H1 (cell line): ENCODE measurements at regions not wholly inside any gene's neighbourhood (a gene's known extent, or its start where the extent isn't known, plus 50 kb on each side); places are given as distances from the start of the nearest gene placed in this dataset.

Experiments used
- CTCF ChIA-PET: fragments of 300-600 bp; sonication (Branson Sonifier 250); formaldehyde crosslinking; loops from one replicate; lab custom pipeline; 2021; ENCODE audit not compliant: partially characterized antibody; lab: Charles Lee
- POLR2A ChIA-PET: fragments of 300-600 bp; sonication (Branson Sonifier 250); formaldehyde crosslinking; loops from one replicate; lab custom pipeline; 2021; ENCODE audit warnings: inconsistent platforms; ENCODE audit not compliant: partially characterized antibody; lab: Charles Lee
- DNase-seq, 2 experiments: peaks; one replicate each; pipeline versions ENCODE4 v3.0.0 to v3.0.0-alpha.2; 2010 to 2022; ENCODE audit warnings: low spot score in 2 of 2, low read depth in 1 of 2, mixed read lengths in 1 of 2
- FAIRE-seq: peaks from 2 replicates; lab custom pipeline; 2011; peaks lifted over from hg19 to GRCh38; lab: Jason Lieb, UNC
- H2AFZ ChIP-seq: 2 replicates; pipeline ENCODE4 v1.8.1; 2012; ENCODE audit warnings: low read length, inconsistent platforms
- H2AK5ac ChIP-seq: 2 replicates; pipeline ENCODE4 v1.6.1; 2013; ENCODE audit warnings: low read depth, low read length
- H2BK120ac ChIP-seq: replicated peaks from 2 replicates; pipeline ENCODE3; 2013; ENCODE audit warnings: low read depth, low read length, inconsistent platforms
- H2BK12ac ChIP-seq: 2 replicates; pipeline ENCODE4 v1.6.1; 2013; ENCODE audit warnings: low read depth, low read length
- H2BK15ac ChIP-seq: 2 replicates; pipeline ENCODE4 v1.6.1; 2013; ENCODE audit warnings: low read length
- H2BK20ac ChIP-seq: 2 replicates; pipeline ENCODE4 v1.6.1; 2013; ENCODE audit warnings: low read length
- H2BK5ac ChIP-seq: 2 replicates; pipeline ENCODE4 v1.6.1; 2013; ENCODE audit warnings: low read depth, low read length
- H3K14ac ChIP-seq: 2 replicates; pipeline ENCODE4 v1.6.1; 2013; ENCODE audit warnings: inconsistent platforms; ENCODE audit not compliant: insufficient read length
- H3K18ac ChIP-seq: 2 replicates; pipeline ENCODE4 v1.6.1; 2013; ENCODE audit warnings: low read length; ENCODE audit errors: extremely low read depth
- H3K23ac ChIP-seq: 2 replicates; pipeline ENCODE4 v1.6.1; 2013; ENCODE audit warnings: inconsistent platforms; ENCODE audit not compliant: insufficient read length
- H3K23me2 ChIP-seq: 2 replicates; pipeline ENCODE4 v1.6.1; 2013; ENCODE audit warnings: low read depth, low read length
- H3K27ac ChIP-seq: 2 replicates; pipeline ENCODE4 v1.6.1; 2011; ENCODE audit warnings: low read depth, low read length, inconsistent platforms
- H3K27me3 ChIP-seq, 4 experiments: replicated peaks in 1 of 4; 1 replicate in 1 of 4; 2 replicates in 3 of 4; pipeline versions ENCODE4 v1.6.1 to v1.8.1; 2011 to 2013; ENCODE audit warnings: low read length in 3 of 4, mild to moderate bottlenecking in 3 of 4, inconsistent platforms in 2 of 4, mixed read lengths in 2 of 4, moderate library complexity in 1 of 4; ENCODE audit not compliant: control insufficient read depth in 3 of 4, insufficient read depth in 3 of 4; ENCODE audit errors: extremely low read depth in 1 of 4
- H3K36me3 ChIP-seq, 4 experiments: 2 replicates each; pipeline versions ENCODE4 v1.6.1 to v1.8.1; 2011 to 2013; ENCODE audit warnings: mild to moderate bottlenecking in 4 of 4, low read length in 3 of 4, moderate library complexity in 2 of 4, control low read depth in 1 of 4, inconsistent platforms in 1 of 4; ENCODE audit not compliant: insufficient read depth in 4 of 4, control insufficient read depth in 2 of 4
- H3K4ac ChIP-seq: replicated peaks from 2 replicates; pipeline ENCODE3; 2013; ENCODE audit warnings: low read length, low read depth, mixed read lengths, inconsistent platforms; ENCODE audit not compliant: insufficient read length
- H3K4me1 ChIP-seq, 4 experiments: replicated peaks in 1 of 4; 1 replicate in 1 of 4; 2 replicates in 3 of 4; pipeline versions ENCODE4 v1.6.1 to v1.8.1; 2011 to 2013; ENCODE audit warnings: low read length in 3 of 4, inconsistent platforms in 2 of 4, mixed read lengths in 1 of 4; ENCODE audit not compliant: insufficient read depth in 4 of 4, control insufficient read depth in 3 of 4
- H3K4me2 ChIP-seq, 2 experiments: 2 replicates each; pipeline versions ENCODE4 v1.6.1 to v1.8.1; 2011 to 2013; ENCODE audit warnings: low read depth in 2 of 2, low read length in 2 of 2, control low read depth in 1 of 2, inconsistent platforms in 1 of 2, mild to moderate bottlenecking in 1 of 2; ENCODE audit not compliant: insufficient read depth in 1 of 2
- H3K4me3 ChIP-seq, 4 experiments: fragments of 200-600, 300-600 bp in 1 of 4; sonication (generic), shearing (Covaris generic), sonication (Bioruptor Twin) in 1 of 4; 2 replicates each; pipeline versions ENCODE4 v1.5.1 to v1.8.1; 2011 to 2016; ENCODE audit warnings: low read length in 4 of 4, low read depth in 3 of 4, control low read depth in 2 of 4, inconsistent platforms in 2 of 4, mild to moderate bottlenecking in 2 of 4, mixed read lengths in 1 of 4, moderate library complexity in 1 of 4; ENCODE audit not compliant: insufficient read depth in 2 of 4; ENCODE audit errors: extremely low read depth in 1 of 4
- H3K56ac ChIP-seq: replicated peaks from 2 replicates; pipeline ENCODE3; 2013; ENCODE audit warnings: low read depth, mild to moderate bottlenecking, mixed read lengths, low read length, inconsistent platforms; ENCODE audit not compliant: insufficient read length
- H3K79me1 ChIP-seq: 2 replicates; pipeline ENCODE4 v1.6.1; 2013; ENCODE audit warnings: low read depth, low read length, control low read depth
- H3K79me2 ChIP-seq, 2 experiments: 2 replicates each; pipeline versions ENCODE4 v1.6.1 to v1.8.1; 2012 to 2013; ENCODE audit warnings: low read length in 2 of 2, mild to moderate bottlenecking in 2 of 2, inconsistent platforms in 1 of 2; ENCODE audit not compliant: insufficient read depth in 2 of 2, control insufficient read depth in 1 of 2
- H3K9ac ChIP-seq, 4 experiments: replicated peaks in 1 of 4; 1 replicate in 1 of 4; 2 replicates in 3 of 4; pipeline versions ENCODE4 v1.6.1 to v1.8.1; 2011 to 2013; ENCODE audit warnings: low read depth in 3 of 4, low read length in 3 of 4, control low read depth in 2 of 4, mild to moderate bottlenecking in 2 of 4, moderate library complexity in 2 of 4, inconsistent platforms in 1 of 4; ENCODE audit errors: extremely low read depth in 1 of 4
- H3K9me3 ChIP-seq, 2 experiments: 2 replicates each; pipeline versions ENCODE4 v1.6.1 to v1.8.1; 2012 to 2013; ENCODE audit warnings: mild to moderate bottlenecking in 2 of 2, moderate library complexity in 2 of 2, control low read depth in 1 of 2, inconsistent platforms in 1 of 2, low read depth in 1 of 2, low read length in 1 of 2, mixed read lengths in 1 of 2; ENCODE audit not compliant: insufficient read depth in 2 of 2
- H4K20me1 ChIP-seq, 2 experiments: replicated peaks in 1 of 2; 2 replicates each; pipeline versions ENCODE3 to v1.8.1; 2011 to 2013; ENCODE audit warnings: inconsistent platforms in 2 of 2, low read length in 2 of 2, mild to moderate bottlenecking in 1 of 2; ENCODE audit not compliant: insufficient read depth in 2 of 2, control insufficient read depth in 1 of 2
- H4K5ac ChIP-seq: 2 replicates; pipeline ENCODE4 v1.6.1; 2013; ENCODE audit warnings: low read length, low read depth, mixed read lengths, inconsistent platforms; ENCODE audit not compliant: insufficient read length
- H4K8ac ChIP-seq: 2 replicates; pipeline ENCODE4 v1.8.0; 2013; ENCODE audit warnings: mild to moderate bottlenecking, moderate library complexity, low read length, inconsistent platforms; ENCODE audit not compliant: insufficient read depth; ENCODE audit errors: extremely low read depth
- H4K91ac ChIP-seq: replicated peaks from 2 replicates; pipeline ENCODE3; 2013; ENCODE audit warnings: low read length, mixed read lengths, inconsistent platforms; ENCODE audit not compliant: insufficient read length
- CEBPB ChIP-seq: IDR thresholded peaks from 2 replicates; pipeline ENCODE4 v1.6.1; 2012; ENCODE audit warnings: low read depth, low read length
- USF2 ChIP-seq: IDR thresholded peaks from 2 replicates; pipeline ENCODE4 v1.6.1; 2011; ENCODE audit warnings: low read length, improper control_type of control experiment
- YY1 ChIP-seq: IDR thresholded peaks from 2 replicates; pipeline ENCODE4 v1.6.1; 2011; ENCODE audit warnings: low read depth, mild to moderate bottlenecking, low read length
- WGBS, 2 experiments: shearing (Covaris generic) in 1 of 2; methylation state at CpG; one replicate each; pipeline versions ENCODE4 v1.1.6 to v1.1.7; 2013 to 2015; ENCODE audit warnings: low lambda C conversion rate in 2 of 2, mixed read lengths in 2 of 2, inconsistent platforms in 1 of 2, low coverage in 1 of 2, missing lambda C conversion rate in 1 of 2; ENCODE audit not compliant: insufficient replicate concordance in 2 of 2, insufficient coverage in 1 of 2, insufficient read length in 1 of 2; ENCODE audit errors: extremely low coverage in 1 of 2, missing lambda C conversion rate in 1 of 2; 5-methylcytosine and 5-hydroxymethylcytosine counted together
- TF ChIP-seq, protein P1 (sequence below): IDR thresholded peaks from 2 replicates; pipeline ENCODE4 v1.6.1; 2012; ENCODE audit warnings: low read length, inconsistent platforms

GRCh38 chrX:13169684-13170083, 125.3 kb upstream of the FAM9C start:
- no peaks in the 10 kb centered on the region for H3K27me3 ChIP-seq
- H2BK15ac ChIP-seq = no peak overlapping the region
- no peak overlapping the region for H4K91ac ChIP-seq
- H3K9ac ChIP-seq = no peak overlapping the region
- no peak overlapping the region for H2AFZ ChIP-seq
- H3K79me1 ChIP-seq = no peaks in the 10 kb centered on the region
- H2BK120ac ChIP-seq = no peak overlapping the region
- H3K4me2 ChIP-seq = no peak overlapping the region
- H2AK5ac ChIP-seq = no peak overlapping the region
- no peak overlapping the region for H3K4ac ChIP-seq
- peaks cover 0 to 10% (median 2%) of the 10 kb centered on the region in 4 experiments; a peak in 1 of 7 replicates for H3K4me1 ChIP-seq
- H3K23ac ChIP-seq = no peak overlapping the region
- no peak for FAIRE-seq
- TF ChIP-seq USF2 (no peak), YY1 (no peak), CEBPB (peak; percentile 11; the same call in 1 of the 2 replicates)
- TF ChIP-seq, protein P1, sequence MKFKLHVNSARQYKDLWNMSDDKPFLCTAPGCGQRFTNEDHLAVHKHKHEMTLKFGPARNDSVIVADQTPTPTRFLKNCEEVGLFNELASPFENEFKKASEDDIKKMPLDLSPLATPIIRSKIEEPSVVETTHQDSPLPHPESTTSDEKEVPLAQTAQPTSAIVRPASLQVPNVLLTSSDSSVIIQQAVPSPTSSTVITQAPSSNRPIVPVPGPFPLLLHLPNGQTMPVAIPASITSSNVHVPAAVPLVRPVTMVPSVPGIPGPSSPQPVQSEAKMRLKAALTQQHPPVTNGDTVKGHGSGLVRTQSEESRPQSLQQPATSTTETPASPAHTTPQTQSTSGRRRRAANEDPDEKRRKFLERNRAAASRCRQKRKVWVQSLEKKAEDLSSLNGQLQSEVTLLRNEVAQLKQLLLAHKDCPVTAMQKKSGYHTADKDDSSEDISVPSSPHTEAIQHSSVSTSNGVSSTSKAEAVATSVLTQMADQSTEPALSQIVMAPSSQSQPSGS = no peak
- TF ChIP-seq, all 59 proteins: peak for 1
- Histone ChIP-seq H2BK20ac (no peak overlapping the region), H3K18ac (no peak overlapping the region), H4K5ac (no peak overlapping the region), H3K4me3 (no peak overlapping the region), H3K36me3 (no peaks in the 10 kb centered on the region), H4K20me1 (no peaks in the 10 kb centered on the region), H4K8ac (no peak overlapping the region), H3K27ac (no peak overlapping the region), H3K56ac (no peak overlapping the region), H3K14ac (no peak overlapping the region), H2BK5ac (no peak overlapping the region), H2BK12ac (no peak overlapping the region), H3K23me2 (no peaks in the 10 kb centered on the region), H3K9me3 (no peaks in the 10 kb centered on the region), H3K79me2 (no peaks in the 10 kb centered on the region)
- POLR2A ChIA-PET = no interaction called here
- no peak for DNase-seq
- WGBS, 2 experiments = 94% methylated on average over 2 of the region's 2 CpGs; no CpG with 5 or more reads in 1 of the 2 experiments
- CTCF ChIA-PET = no interaction called here
